ENCODE measurements at regions not wholly inside any gene's neighbourhood (a gene's known extent, or its start where the extent isn't known, plus 50 kb on each side); places are given as distances from the start of the nearest gene placed in this dataset.
"Not testable (repeated sequence)": the region's sequence is repeated elsewhere in the genome, so short reads cannot be mapped to it uniquely, and the experiment has no call there.

- Histone ChIP-seq H3K4me1 (ENCODE audit: insufficient read depth, low read length) (peaks cover 38% of the 10 kb centered on the region), H3K27me3 (ENCODE audit: insufficient read depth, low read length) (no peaks in the 10 kb centered on the region), H3K27ac (ENCODE audit: low read depth, low read length) (no peak overlapping the region; the same call in 1 of the 2 replicates), H3K9ac (ENCODE audit: low read depth, low read length) (no peak overlapping the region), H3K9me3 (ENCODE audit: insufficient read depth, low read depth, low read length) (no peaks in the 10 kb centered on the region), H3K4me3 (ENCODE audit: low read length) (no peak overlapping the region), H3K36me3 (ENCODE audit: insufficient read depth, low read length) (no peaks in the 10 kb centered on the region)
- 67% methylated on average over 2 of the region's 2 CpGs for WGBS
These were observed 168.2 kb upstream of the NLGN4Y start for GRCh38 chrY:14356154-14356553.

GRCh38 chrY:14360748-14361500 lies 163.4 kb upstream of the NLGN4Y start:
- Histone ChIP-seq H3K4me3 (ENCODE audit: low read length) (no peak overlapping the region), H3K4me1 (ENCODE audit: insufficient read depth, low read length) (peaks cover 37% of the 10 kb centered on the region), H3K36me3 (ENCODE audit: insufficient read depth, low read length) (no peaks in the 10 kb centered on the region), H3K9me3 (ENCODE audit: insufficient read depth, low read depth, low read length) (no peaks in the 10 kb centered on the region), H3K27me3 (ENCODE audit: insufficient read depth, low read length) (no peaks in the 10 kb centered on the region), H3K27ac (ENCODE audit: low read depth, low read length) (peak overlapping the region; percentile 86; the same call in 1 of the 2 replicates), H3K9ac (ENCODE audit: low read depth, low read length) (no peak overlapping the region)

- no peaks in the 10 kb centered on the region for H3K27me3 ChIP-seq (ENCODE audit: insufficient read depth, low read length)
- 100% methylated on average over 1 of the region's 2 CpGs for WGBS
- H3K4me1 ChIP-seq (ENCODE audit: insufficient read depth, low read length): no peaks in the 10 kb centered on the region
- no peaks in the 10 kb centered on the region for H3K9me3 ChIP-seq (ENCODE audit: insufficient read depth, low read depth, low read length)
- no peak overlapping the region for H3K9ac ChIP-seq (ENCODE audit: low read depth, low read length)
- H3K4me3 ChIP-seq (ENCODE audit: low read length): no peak overlapping the region
- H3K36me3 ChIP-seq (ENCODE audit: insufficient read depth, low read length): no peaks in the 10 kb centered on the region
- H3K27ac ChIP-seq (ENCODE audit: low read depth, low read length): no peak overlapping the region
These were observed 150.7 kb upstream of the NLGN4Y start for GRCh38 chrY:14373608-14374007.

- no peak overlapping the region for H3K4me3 ChIP-seq (ENCODE audit: low read length)
These were observed 146.1 kb upstream of the NLGN4Y start for GRCh38 chrY:14378217-14378616.

GRCh38 chrY:14410549-14411030 lies 113.7 kb upstream of the NLGN4Y start:
- H3K27ac ChIP-seq (ENCODE audit: low read depth, low read length); H3K4me3 ChIP-seq (ENCODE audit: low read length); H3K9ac ChIP-seq (ENCODE audit: low read depth, low read length); H3K27me3 ChIP-seq (ENCODE audit: insufficient read depth, low read length); H3K36me3 ChIP-seq (ENCODE audit: insufficient read depth, low read length); H3K9me3 ChIP-seq (ENCODE audit: insufficient read depth, low read depth, low read length): not testable (repeated sequence)
- H3K4me1 ChIP-seq (ENCODE audit: insufficient read depth, low read length): peaks cover 25% of the 10 kb centered on the region
- WGBS: 0% methylated on average over 6 of the region's 8 CpGs

More at GRCh38 chrY:14378217-14378616, 146.1 kb upstream of the NLGN4Y start:
- Histone ChIP-seq H3K9me3 (ENCODE audit: insufficient read depth, low read depth, low read length) (no peaks in the 10 kb centered on the region), H3K9ac (ENCODE audit: low read depth, low read length) (no peak overlapping the region), H3K36me3 (ENCODE audit: insufficient read depth, low read length) (no peaks in the 10 kb centered on the region), H3K27me3 (ENCODE audit: insufficient read depth, low read length) (no peaks in the 10 kb centered on the region), H3K27ac (ENCODE audit: low read depth, low read length) (no peak overlapping the region), H3K4me1 (ENCODE audit: insufficient read depth, low read length) (no peaks in the 10 kb centered on the region)
- WGBS: 79% methylated on average over 4 of the region's 4 CpGs

GRCh38 chrY:14411334-14411733 lies 113.0 kb upstream of the NLGN4Y start:
- Histone ChIP-seq H3K9me3 (ENCODE audit: insufficient read depth, low read depth, low read length) (no peaks in the 10 kb centered on the region), H3K27ac (ENCODE audit: low read depth, low read length) (peak overlapping the region; percentile 57; the same call in 1 of the 2 replicates), H3K4me3 (ENCODE audit: low read length) (no peak overlapping the region), H3K9ac (ENCODE audit: low read depth, low read length) (no peak overlapping the region), H3K27me3 (ENCODE audit: insufficient read depth, low read length) (no peaks in the 10 kb centered on the region), H3K36me3 (ENCODE audit: insufficient read depth, low read length) (no peaks in the 10 kb centered on the region), H3K4me1 (ENCODE audit: insufficient read depth, low read length) (peaks cover 25% of the 10 kb centered on the region)

- WGBS: 91% methylated on average over 1 of the region's 1 CpG
- Histone ChIP-seq H3K27me3 (ENCODE audit: insufficient read depth, low read length) (no peaks in the 10 kb centered on the region), H3K36me3 (ENCODE audit: insufficient read depth, low read length) (no peaks in the 10 kb centered on the region)
These were observed 87.8 kb upstream of the NLGN4Y start for GRCh38 chrY:14436546-14436945.

GRCh38 chrY:14437626-14438025 lies 86.7 kb upstream of the NLGN4Y start:
- Histone ChIP-seq H3K36me3 (ENCODE audit: insufficient read depth, low read length) (no peaks in the 10 kb centered on the region), H3K27ac (ENCODE audit: low read depth, low read length) (no peak overlapping the region), H3K9ac (ENCODE audit: low read depth, low read length) (no peak overlapping the region), H3K27me3 (ENCODE audit: insufficient read depth, low read length) (no peaks in the 10 kb centered on the region), H3K4me1 (ENCODE audit: insufficient read depth, low read length) (no peaks in the 10 kb centered on the region), H3K4me3 (ENCODE audit: low read length) (no peak overlapping the region), H3K9me3 (ENCODE audit: insufficient read depth, low read depth, low read length) (no peaks in the 10 kb centered on the region)
- WGBS: 100% methylated on average over 2 of the region's 2 CpGs

More at GRCh38 chrY:14436546-14436945, 87.8 kb upstream of the NLGN4Y start:
- Histone ChIP-seq H3K27ac (ENCODE audit: low read depth, low read length) (no peak overlapping the region), H3K9me3 (ENCODE audit: insufficient read depth, low read depth, low read length) (no peaks in the 10 kb centered on the region), H3K9ac (ENCODE audit: low read depth, low read length) (no peak overlapping the region), H3K4me3 (ENCODE audit: low read length) (no peak overlapping the region), H3K4me1 (ENCODE audit: insufficient read depth, low read length) (no peaks in the 10 kb centered on the region)

GRCh38 chrY:14438395-14438794 lies 85.9 kb upstream of the NLGN4Y start:
- WGBS: 92% methylated on average over 1 of the region's 1 CpG
- H3K4me3 ChIP-seq (ENCODE audit: low read length): no peak overlapping the region
- H3K9ac ChIP-seq (ENCODE audit: low read depth, low read length): no peak overlapping the region
- H3K9me3 ChIP-seq (ENCODE audit: insufficient read depth, low read depth, low read length): no peaks in the 10 kb centered on the region
- H3K27ac ChIP-seq (ENCODE audit: low read depth, low read length): no peak overlapping the region
- no peaks in the 10 kb centered on the region for H3K4me1 ChIP-seq (ENCODE audit: insufficient read depth, low read length)
- no peaks in the 10 kb centered on the region for H3K27me3 ChIP-seq (ENCODE audit: insufficient read depth, low read length)
- H3K36me3 ChIP-seq (ENCODE audit: insufficient read depth, low read length): no peaks in the 10 kb centered on the region

- Histone ChIP-seq H3K9ac (ENCODE audit: low read depth, low read length) (no peak overlapping the region), H3K27me3 (ENCODE audit: insufficient read depth, low read length) (no peaks in the 10 kb centered on the region), H3K4me3 (ENCODE audit: low read length) (no peak overlapping the region), H3K27ac (ENCODE audit: low read depth, low read length) (no peak overlapping the region), H3K4me1 (ENCODE audit: insufficient read depth, low read length) (no peaks in the 10 kb centered on the region), H3K9me3 (ENCODE audit: insufficient read depth, low read depth, low read length) (no peaks in the 10 kb centered on the region), H3K36me3 (ENCODE audit: insufficient read depth, low read length) (no peaks in the 10 kb centered on the region)
- WGBS: 96% methylated on average over 2 of the region's 4 CpGs
These were observed 79.8 kb upstream of the NLGN4Y start for GRCh38 chrY:14444550-14444949.

- no peaks in the 10 kb centered on the region for H3K9me3 ChIP-seq (ENCODE audit: insufficient read depth, low read depth, low read length)
- H3K9ac ChIP-seq (ENCODE audit: low read depth, low read length): no peak overlapping the region
- no peaks in the 10 kb centered on the region for H3K36me3 ChIP-seq (ENCODE audit: insufficient read depth, low read length)
- no peak overlapping the region for H3K4me3 ChIP-seq (ENCODE audit: low read length)
- 100% methylated on average over 1 of the region's 1 CpG for WGBS
- peaks cover 39% of the 10 kb centered on the region for H3K4me1 ChIP-seq (ENCODE audit: insufficient read depth, low read length)
- H3K27ac ChIP-seq (ENCODE audit: low read depth, low read length): no peak overlapping the region
- no peaks in the 10 kb centered on the region for H3K27me3 ChIP-seq (ENCODE audit: insufficient read depth, low read length)
These were observed 56.1 kb upstream of the NLGN4Y start for GRCh38 chrY:14468151-14468683.
